ENCODE measurements at regions not wholly inside any gene's neighbourhood (a gene's known extent, or its start where the extent isn't known, plus 50 kb on each side); places are given as distances from the start of the nearest gene placed in this dataset.

DNA sequence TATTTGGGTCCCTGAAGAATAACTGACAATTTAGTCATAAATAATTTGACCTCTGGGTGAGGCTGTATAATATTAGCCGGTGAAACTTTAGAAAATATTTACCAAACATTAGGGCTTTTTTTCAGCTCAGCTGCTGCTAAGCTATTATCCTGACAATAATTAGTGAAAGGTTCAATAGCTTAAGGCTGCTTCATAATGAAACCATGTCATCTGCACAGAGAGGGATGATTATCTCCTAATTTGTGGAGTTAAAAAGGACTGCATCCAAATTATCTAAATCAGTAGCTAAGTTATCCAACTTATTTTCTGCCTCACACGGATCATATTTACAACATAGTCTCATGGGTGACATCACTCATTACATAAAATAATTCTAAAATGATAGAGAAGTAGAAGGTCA is 1249.8 kb downstream of the RAPGEF2 start:
- no peak for DNase-seq (ENCODE audit: low read depth, low spot score)
- TF ChIP-seq CTCF (IDR thresholded peaks at IDR 0.05), result no peak
- TF ChIP-seq TCF7L2 (IDR thresholded peaks at IDR 0.05; ENCODE audit: low read depth, low read length), result no peak
- TF ChIP-seq POLR2AphosphoS5 (IDR thresholded peaks at IDR 0.05; ENCODE audit: low read depth, low read length), result no peak
- TF ChIP-seq REST (IDR thresholded peaks at IDR 0.05; ENCODE audit: insufficient read depth in 1 of 2, low read depth in 2 of 2, low read length in 1 of 2), result no peak
- TF ChIP-seq SIN3A (IDR thresholded peaks at IDR 0.05; ENCODE audit: borderline replicate concordance, insufficient read depth, low read depth, low read length), result no peak
- no peak for ATAC-seq
- intact Hi-C loops (cut with micrococcal nuclease; ENCODE audit: unreplicated experiment) (no loop called here), in situ Hi-C loops (cut with HindIII; ENCODE audit: low pct_unique_long_range_greater_than_20kb, low sequenced_read_pairs) (no loop called here)
- BruUV-seq (replicated peaks), result no TSS peak
- H3K27ac ChIP-seq (ENCODE audit: low read length), result no peak overlapping the region
- H3K27me3 ChIP-seq (ENCODE audit: control insufficient read depth, insufficient read depth, low read length), result no peaks in the 10 kb centered on the region
- no peaks in the 10 kb centered on the region for H3K36me3 ChIP-seq (ENCODE audit: control insufficient read depth, insufficient read depth, low read length)
- no peaks in the 10 kb centered on the region for H3K9me3 ChIP-seq (ENCODE audit: control insufficient read depth, insufficient read depth, low read depth, low read length)
- no peaks in the 10 kb centered on the region for H3K4me1 ChIP-seq (ENCODE audit: control insufficient read depth, insufficient read depth, low read length)
- ChIA-PET CTCF (no interaction called here), POLR2A (no interaction called here)
- H3K4me3 ChIP-seq (ENCODE audit: low read depth in 2 of 2, low read length in 2 of 2), result no peak overlapping the region

DNA sequence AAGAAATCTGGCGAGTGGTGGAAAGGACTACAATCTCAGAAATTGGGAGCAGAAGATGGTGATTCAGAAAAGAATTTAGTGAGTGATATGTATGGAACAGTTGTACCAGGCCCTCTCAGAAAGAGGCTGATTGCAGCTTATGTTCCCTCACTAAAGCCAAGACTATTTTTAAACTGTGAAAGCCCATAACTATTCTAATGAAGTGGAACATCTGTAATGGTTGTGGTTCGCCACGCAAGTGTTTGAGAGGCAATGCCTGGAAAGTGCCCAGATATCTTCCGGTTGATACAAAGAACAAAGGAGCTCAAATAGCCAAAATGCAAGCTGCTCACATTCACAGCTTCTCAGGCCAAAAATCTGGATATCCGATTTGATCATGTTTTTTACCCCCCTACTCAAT is 1250.7 kb downstream of the RAPGEF2 start:
- DNase-seq (ENCODE audit: low read depth, low spot score) (no peak), ATAC-seq (no peak)
- H3K9me3 ChIP-seq (ENCODE audit: control insufficient read depth, insufficient read depth, low read depth, low read length), result no peaks in the 10 kb centered on the region
- ChIA-PET CTCF (no interaction called here), POLR2A (no interaction called here)
- H3K27me3 ChIP-seq (ENCODE audit: control insufficient read depth, insufficient read depth, low read length), result no peaks in the 10 kb centered on the region
- no TSS peak for BruUV-seq (replicated peaks)
- no peaks in the 10 kb centered on the region for H3K36me3 ChIP-seq (ENCODE audit: control insufficient read depth, insufficient read depth, low read length)
- H3K4me3 ChIP-seq (ENCODE audit: low read depth in 2 of 2, low read length in 2 of 2), result no peak overlapping the region
- in situ Hi-C loops (cut with HindIII; ENCODE audit: low pct_unique_long_range_greater_than_20kb, low sequenced_read_pairs), result no loop called here
- no peaks in the 10 kb centered on the region for H3K4me1 ChIP-seq (ENCODE audit: control insufficient read depth, insufficient read depth, low read length)
- intact Hi-C loops (cut with micrococcal nuclease; ENCODE audit: unreplicated experiment), result no loop called here
- no peak overlapping the region for H3K27ac ChIP-seq (ENCODE audit: low read length)
- TF ChIP-seq CTCF (IDR thresholded peaks at IDR 0.05) (no peak), POLR2AphosphoS5 (IDR thresholded peaks at IDR 0.05; ENCODE audit: low read depth, low read length) (no peak), REST (IDR thresholded peaks at IDR 0.05; ENCODE audit: insufficient read depth in 1 of 2, low read depth in 2 of 2, low read length in 1 of 2) (no peak), TCF7L2 (IDR thresholded peaks at IDR 0.05; ENCODE audit: low read depth, low read length) (no peak), SIN3A (IDR thresholded peaks at IDR 0.05; ENCODE audit: borderline replicate concordance, insufficient read depth, low read depth, low read length) (no peak)

All from Panc1 (cell line).